Loucy (cell line): ENCODE measurements at regions not wholly inside any gene's neighbourhood (a gene's known extent, or its start where the extent isn't known, plus 50 kb on each side); places are given as distances from the start of the nearest gene placed in this dataset.

Experiments used
- CTCF ChIP-seq: fragments of 200-600 bp; sonication (generic); conservative IDR thresholded peaks from 2 replicates; pipeline ENCODE4 v1.5.1; 2014; ENCODE audit warnings: mild to moderate bottlenecking, antibody characterized with exemption, low read length
- EZH2phosphoT487 ChIP-seq: fragments of 200-600 bp; IDR thresholded peaks from 2 replicates; pipeline ENCODE4 v1.6.1; 2018; ENCODE audit warnings: antibody characterized with exemption, mild to moderate bottlenecking, moderate library complexity, borderline replicate concordance

- TF ChIP-seq CTCF (no peak), EZH2phosphoT487 (no peak)
Measured at GRCh38 chr7:33724201-33724600, 181.1 kb upstream of the BMPER start.
